ENCODE measurements at regions not wholly inside any gene's neighbourhood (a gene's known extent, or its start where the extent isn't known, plus 50 kb on each side); places are given as distances from the start of the nearest gene placed in this dataset.

DNA sequence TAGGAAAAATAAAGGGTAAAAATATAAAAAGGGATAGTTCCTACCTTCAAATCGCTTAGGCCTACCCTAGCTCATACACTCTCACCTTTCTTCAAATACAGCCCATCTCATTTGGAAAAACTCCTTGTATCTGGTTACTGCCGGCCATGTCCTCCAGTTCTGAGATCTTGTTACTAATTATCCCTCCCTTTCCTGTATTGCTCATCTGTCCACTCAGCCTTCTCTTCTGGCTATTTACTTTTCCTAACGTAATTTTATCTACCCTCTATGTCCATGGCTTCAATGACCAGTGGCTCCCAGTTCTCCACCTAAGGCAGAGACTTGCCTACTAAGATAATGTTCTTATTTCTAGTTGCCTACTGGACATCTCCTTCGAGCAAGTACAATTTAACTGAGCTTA lies 342.9 kb upstream of the ACVR2A start:
- DNase-seq (ENCODE audit: low read depth): no peak

DNA sequence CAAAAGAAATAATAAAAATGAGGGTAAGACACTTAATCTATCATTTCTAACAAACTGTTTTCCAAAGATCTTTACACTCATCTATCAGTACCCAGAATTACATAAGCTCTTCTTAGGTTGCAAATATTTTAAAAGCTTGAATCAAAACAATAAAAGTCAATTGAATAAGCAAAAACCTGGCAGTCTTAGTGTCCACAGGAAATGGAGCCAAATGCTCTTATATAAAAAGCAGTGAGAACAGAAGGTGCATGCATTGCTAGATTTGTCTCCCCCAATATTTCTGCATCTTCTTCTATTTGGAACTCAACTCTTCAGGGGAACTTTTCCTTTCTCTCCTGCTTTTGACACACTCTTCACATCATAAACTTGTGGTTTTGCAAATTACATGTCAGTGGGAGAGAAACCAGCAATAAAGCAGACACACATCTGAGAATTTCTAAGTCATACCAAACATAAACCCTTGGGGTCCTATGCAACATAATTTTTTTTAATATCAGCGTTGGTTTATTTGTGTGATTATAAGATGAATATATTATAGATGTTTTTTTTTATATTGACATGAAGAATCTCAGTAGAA lies 343.9 kb upstream of the ACVR2A start:
- DNase-seq (ENCODE audit: low read depth): no peak

- DNase-seq (ENCODE audit: low read depth): no peak
Measured at GRCh38 chr2:147500229-147500628, 344.6 kb upstream of the ACVR2A start.

GRCh38 chr2:147499785-147500184 lies 345.0 kb upstream of the ACVR2A start:
- DNase-seq (ENCODE audit: low read depth): no peak

GRCh38 chr2:147495734-147496133 lies 349.1 kb upstream of the ACVR2A start:
- DNase-seq (ENCODE audit: low read depth): no peak

- no peak for DNase-seq (ENCODE audit: low read depth)
Measured at GRCh38 chr2:147492471-147492870, 352.4 kb upstream of the ACVR2A start.

DNA sequence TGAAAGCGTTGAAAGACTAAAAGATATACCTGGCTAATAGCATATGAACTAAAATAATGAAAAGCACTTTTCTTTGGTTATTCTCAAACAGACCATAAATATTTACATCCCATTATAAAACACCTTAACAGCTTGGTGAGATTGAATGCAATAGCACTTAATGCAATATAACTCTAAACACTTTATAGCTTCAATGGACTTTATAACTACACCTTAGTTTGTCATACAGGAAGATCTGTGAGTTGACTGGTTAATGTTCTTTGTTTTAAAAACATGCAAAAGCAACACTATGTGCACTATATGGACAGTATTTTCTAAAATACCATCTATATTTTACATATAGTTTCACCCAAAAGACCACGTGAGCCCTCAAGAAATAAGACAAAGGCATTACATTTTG lies 353.3 kb upstream of the ACVR2A start:
- DNase-seq (ENCODE audit: low read depth): no peak

DNA sequence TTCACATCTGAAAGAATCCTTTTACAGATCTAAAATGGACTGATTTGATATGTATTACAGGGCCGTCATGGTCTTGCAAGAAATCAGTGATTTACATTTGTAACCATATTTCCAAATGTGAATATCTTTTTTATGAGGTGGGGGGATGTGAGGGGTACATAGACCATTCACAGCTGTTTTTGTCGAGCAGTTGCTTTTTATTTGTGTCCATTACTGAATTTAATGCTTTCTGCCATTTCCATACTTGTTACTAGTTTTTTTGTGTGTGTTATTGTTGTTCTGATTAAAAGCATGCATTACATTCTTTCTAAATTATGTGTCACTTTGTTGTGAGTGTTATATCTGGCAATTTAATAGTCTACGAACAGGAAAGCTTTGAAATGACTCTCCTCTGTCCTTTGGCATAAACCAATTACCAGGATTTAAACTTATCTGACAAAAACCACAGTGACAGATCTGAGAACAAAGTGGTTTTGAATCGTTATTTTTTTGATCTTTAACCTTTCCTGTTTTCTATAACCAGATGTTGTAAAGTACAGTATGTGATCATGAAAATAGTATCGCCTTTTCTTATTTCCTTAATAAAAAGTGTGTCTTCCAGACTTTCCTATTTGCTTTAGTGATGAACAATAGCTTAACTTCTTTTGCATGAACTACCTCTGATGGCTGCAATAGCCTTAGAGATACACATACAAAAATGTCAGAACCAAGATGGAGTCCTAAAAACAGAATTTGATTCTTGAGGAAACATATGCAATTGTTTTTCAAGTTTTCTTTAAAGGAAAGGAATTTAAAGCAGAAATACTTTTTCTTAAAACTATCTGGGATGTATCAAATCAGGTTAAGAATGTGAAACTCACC lies 354.2 kb upstream of the ACVR2A start:
- DNase-seq (ENCODE audit: low read depth): no peak

DNA sequence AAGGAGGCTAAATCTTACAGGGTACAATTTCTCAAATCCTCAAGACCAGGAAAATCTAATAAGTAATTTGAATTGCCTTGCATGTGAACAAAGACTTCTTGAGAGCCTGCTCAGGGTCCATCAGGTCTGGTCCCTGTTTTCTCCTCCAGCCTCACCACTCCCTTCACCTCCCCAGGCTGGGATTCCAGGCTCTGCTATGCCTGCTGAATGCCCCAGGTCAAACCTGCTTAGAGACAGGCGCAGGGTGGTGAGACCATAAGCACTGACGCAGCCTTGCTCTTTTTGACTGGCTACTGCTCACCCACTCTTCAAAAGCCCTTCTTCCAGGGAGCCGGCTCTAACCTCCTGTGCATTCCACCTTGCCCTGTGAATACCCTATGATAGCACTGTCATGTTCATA lies 356.4 kb upstream of the ACVR2A start:
- no peak for DNase-seq (ENCODE audit: low read depth)

DNA sequence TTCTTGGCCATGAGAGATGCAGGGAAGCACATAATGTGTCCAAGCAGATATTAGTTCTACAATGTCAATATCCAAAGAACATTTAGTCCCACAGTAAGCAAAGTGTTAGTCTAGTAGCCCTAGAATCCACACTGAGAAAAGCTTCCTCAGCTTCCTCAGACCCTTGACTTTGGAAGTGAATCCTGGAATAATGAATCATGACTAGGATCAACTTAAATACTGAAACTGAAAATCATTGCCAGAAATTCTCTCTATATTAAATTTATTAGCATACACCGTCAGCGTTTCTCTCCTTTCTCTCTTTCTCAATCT lies 356.9 kb upstream of the ACVR2A start:
- no peak for DNase-seq (ENCODE audit: low read depth)

DNA sequence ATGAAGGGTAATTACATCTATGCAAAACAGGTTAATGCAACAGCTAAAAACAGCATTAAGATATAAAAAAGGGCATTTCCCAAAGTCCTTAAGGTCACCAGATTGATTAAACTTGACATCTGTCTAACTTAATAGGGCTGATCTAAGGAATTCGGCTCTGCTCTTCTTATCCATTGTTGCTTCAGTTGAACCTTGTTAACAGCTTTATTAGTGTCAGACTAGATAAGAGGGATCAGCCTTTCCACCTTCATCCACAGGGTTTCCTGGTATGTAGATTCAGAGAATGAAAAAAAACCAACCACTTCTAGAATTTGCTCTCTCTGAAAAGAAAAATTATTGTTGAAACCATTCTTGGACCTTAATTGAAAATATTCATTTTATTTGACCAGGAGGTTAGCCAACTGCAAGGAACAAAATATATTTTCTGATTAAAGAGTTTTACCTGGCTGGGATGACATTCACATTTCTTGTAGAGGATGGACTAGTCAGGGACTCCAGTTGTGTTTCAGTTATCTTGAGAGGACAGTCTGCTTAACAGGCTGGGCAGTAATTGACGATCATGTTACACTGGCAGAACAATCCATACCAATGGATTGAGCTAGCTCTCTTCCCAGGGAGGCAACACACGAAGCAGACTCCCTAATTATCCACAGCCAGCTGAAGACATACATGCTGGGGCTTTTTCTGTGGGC lies 357.4 kb upstream of the ACVR2A start:
- no peak for DNase-seq (ENCODE audit: low read depth)

GRCh38 chr2:147485210-147485851 lies 359.5 kb upstream of the ACVR2A start:
- no peak for DNase-seq (ENCODE audit: low read depth)

GRCh38 chr2:147483911-147484310 lies 360.9 kb upstream of the ACVR2A start:
- DNase-seq (ENCODE audit: low read depth): no peak

DNA sequence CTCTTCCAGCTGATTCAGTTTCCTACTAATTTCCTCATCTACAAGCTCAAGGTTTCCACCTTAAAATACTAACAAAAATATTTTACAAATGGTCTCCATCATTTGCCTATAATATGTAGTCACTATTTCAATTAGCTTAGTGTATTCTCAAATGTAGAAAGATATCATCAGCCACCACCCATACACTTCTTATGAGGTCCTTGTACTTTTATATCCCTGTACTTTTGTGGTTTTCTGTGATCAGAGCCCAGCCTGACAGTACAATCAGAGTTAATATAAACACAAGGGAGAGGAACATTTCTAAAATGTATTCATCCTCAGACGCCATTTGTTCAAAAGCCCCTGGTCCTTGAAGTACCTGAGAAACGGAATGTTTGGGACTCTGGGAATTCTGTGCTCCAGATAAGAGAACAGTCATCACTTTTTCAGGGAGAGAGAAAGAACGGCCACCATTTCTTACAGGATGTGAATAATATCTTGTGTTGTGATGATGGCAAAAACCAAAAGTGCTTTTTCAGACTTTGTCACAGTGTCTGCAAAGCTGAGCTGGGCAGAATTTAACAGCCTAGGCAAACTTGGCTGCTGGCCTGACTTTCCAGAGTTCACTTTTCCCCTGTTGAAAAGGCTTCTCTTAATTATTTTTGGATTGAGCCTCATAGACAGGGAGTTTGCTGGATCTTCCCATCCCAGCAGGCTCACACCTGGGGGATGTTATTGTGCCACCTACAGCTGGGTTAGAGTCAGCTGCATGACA lies 361.7 kb upstream of the ACVR2A start:
- no peak for DNase-seq (ENCODE audit: low read depth)

DNA sequence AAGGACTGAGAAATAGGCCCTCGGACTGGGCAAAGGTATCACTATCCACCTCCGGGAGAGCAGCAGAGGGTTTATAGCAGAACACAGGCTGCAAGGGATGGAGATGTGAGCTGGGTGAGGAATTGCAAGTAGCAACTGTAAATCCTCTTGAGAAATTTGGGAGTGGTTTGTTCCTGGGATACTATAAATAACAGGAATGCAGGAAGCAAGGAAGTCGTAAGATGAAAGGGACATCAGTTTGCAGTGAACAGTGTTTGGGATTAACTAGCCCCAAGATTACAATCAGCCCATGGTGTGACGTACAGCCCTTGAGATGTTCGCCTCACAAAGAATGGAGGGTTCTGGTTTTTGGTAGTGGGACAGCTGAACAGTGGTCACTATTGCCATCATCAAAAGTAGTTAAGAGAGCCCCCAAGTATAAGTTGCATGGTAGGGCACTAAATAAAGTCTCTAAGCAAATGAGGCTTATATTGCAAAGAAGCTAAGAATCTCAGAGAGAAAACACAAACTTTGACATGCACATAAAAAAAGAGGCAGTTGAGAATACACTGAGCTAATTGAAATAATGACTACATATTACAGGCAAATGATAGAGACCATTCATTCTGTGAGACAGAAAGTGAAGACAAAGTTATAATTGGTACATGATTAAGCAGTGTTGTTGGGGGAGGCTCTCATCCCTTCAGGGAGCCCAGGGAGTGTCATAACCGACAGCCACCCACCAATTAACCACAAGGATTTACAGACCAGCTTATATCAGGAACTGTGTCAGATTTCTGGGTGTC lies 362.5 kb upstream of the ACVR2A start:
- DNase-seq (ENCODE audit: low read depth): no peak

DNA sequence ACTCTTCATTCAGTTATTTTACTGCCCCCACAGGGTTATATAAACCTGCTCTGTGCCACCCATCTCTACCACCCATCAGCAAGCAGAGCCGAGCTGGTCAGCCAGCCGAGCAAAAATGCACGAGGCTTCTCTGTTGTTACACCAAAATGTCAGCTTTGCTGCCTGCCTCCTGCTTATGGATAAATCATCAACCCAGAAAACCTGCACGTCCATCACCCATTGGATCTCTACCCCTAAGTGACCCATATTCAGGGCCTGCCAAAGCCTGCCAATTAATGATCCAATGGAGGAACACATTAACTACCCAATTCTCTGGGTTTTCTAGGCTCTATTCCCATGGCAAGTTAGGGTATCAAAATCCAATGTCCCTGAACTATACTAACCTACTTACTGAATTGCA lies 365.5 kb upstream of the ACVR2A start:
- no peak for DNase-seq (ENCODE audit: low read depth)

GRCh38 chr2:147473075-147473474 lies 371.8 kb upstream of the ACVR2A start:
- no peak for DNase-seq (ENCODE audit: low read depth)

- DNase-seq (ENCODE audit: low read depth): no peak
Measured at GRCh38 chr2:147471126-147471525, 373.7 kb upstream of the ACVR2A start.

DNA sequence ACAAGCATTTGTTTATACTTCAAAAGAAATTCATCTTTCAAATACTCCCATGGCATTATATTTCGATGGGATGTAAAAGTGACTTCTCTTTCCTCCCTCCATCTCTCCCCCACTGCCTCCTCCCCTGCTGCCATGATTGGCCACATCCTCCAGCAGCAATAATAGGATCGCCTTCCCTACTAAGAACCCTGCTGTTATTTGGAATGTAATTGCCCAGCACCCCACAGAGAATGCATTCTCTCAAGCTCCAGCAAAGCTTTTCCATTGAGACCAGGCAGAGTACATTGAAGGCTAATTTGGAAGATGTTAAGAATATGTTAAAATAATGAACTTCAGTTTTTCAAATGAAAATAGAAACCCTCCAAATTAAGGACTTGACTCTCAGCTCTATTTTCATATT lies 375.4 kb upstream of the ACVR2A start:
- DNase-seq (ENCODE audit: low read depth): no peak

DNA sequence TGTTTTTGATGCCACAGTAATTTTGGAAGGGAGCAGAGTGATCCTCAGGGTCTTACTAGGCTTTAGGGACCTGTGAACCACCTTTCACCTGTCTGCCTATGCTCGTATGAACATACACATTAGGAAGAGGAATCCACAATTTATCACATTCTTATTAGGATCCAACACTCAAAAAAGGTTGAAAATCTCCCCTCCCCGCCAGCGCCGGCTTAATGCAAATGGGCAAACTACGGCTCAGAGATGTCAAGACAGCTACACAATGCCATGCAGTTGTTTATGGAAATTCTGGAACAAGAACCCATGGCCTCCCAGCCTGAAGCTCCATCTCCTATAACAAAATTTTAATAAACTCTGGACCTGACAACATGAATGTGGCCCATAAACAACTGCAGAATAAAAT lies 375.9 kb upstream of the ACVR2A start:
- DNase-seq (ENCODE audit: low read depth): no peak

GRCh38 chr2:147468349-147468748 lies 376.5 kb upstream of the ACVR2A start:
- no peak for DNase-seq (ENCODE audit: low read depth)
